ENCODE measurements at regions not wholly inside any gene's neighbourhood (a gene's known extent, or its start where the extent isn't known, plus 50 kb on each side); places are given as distances from the start of the nearest gene placed in this dataset.

DNA sequence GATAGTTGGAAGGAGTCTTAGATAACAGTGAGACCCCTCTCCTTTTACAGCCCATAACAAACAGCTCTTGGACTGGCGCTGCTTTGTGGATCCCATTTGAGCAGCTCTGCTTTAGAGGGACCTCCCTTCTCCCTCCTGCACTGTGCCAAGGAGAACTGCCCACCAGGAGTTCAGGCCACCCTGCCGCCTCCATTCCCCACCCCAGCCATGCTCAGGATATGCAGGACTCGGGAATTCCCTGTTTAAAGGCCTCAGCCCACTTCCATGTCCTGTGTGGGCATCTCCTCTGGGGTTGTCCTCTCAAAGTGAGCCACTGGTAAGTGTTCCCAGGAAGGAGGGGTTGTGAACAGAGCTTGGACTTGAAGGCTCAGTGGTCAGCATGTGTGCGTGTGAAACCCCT is 78.9 kb upstream of the ADRA1D start:
- CTCF ChIA-PET, result no interaction called here
- H3K4me3 ChIP-seq (ENCODE audit: low read depth, low read length), result no peak overlapping the region
- DNase-seq (ENCODE audit: low read depth, low spot score), result no peak
- TF ChIP-seq, protein P1, sequence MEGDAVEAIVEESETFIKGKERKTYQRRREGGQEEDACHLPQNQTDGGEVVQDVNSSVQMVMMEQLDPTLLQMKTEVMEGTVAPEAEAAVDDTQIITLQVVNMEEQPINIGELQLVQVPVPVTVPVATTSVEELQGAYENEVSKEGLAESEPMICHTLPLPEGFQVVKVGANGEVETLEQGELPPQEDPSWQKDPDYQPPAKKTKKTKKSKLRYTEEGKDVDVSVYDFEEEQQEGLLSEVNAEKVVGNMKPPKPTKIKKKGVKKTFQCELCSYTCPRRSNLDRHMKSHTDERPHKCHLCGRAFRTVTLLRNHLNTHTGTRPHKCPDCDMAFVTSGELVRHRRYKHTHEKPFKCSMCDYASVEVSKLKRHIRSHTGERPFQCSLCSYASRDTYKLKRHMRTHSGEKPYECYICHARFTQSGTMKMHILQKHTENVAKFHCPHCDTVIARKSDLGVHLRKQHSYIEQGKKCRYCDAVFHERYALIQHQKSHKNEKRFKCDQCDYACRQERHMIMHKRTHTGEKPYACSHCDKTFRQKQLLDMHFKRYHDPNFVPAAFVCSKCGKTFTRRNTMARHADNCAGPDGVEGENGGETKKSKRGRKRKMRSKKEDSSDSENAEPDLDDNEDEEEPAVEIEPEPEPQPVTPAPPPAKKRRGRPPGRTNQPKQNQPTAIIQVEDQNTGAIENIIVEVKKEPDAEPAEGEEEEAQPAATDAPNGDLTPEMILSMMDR (IDR thresholded peaks at IDR 0.05; ENCODE audit: insufficient read depth, low read length, missing control alignments), result no peak
- POLR2A ChIA-PET, result no interaction called here

DNA sequence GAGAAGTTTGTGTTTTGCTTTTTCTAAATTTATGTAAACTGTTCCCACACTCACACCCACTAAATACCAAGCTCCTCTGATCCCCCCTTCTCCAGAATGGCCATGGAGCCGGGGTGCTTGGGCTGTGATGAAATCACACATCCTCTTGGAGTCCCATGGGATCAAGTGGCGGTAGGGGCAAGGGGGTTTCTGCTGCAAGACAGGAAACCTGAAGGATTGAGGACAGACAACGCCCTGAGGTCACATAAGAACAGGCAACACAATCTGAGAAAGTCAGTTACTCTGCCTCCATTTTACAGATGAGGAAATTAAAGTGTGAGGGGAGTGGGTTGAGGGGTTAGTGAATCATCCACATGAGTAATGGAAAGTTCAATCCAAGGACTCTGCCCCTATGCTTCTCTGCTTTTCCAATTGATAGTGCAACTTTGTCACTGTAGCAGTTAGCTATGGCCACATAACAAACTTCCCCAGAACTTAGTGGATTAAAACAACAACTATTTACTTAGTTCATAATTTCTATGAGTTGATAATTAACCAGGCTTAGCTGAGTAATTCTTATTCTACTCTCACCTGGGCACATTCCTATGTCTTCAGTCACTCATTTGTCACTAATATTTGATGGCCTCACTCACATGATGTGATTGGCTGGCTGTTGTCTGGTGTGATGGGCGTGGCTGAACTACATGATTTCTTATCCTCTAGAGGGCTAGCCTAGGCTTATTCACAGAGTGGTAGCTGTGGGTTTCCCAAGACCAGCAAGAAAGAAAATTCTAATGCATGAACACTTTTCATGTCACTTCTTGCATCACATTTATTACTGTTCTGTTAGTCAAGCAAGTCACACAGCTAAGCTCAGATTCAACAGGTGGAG is 77.3 kb upstream of the ADRA1D start:
- no peak overlapping the region for H3K4me3 ChIP-seq (ENCODE audit: low read depth, low read length)
- TF ChIP-seq, protein P1 (IDR thresholded peaks at IDR 0.05; ENCODE audit: insufficient read depth, low read length, missing control alignments), result no peak
- DNase-seq (ENCODE audit: low read depth, low spot score), result no peak
- POLR2A ChIA-PET, result interaction anchor here (0.9 kb wide), 1 partner anchor 32 kb away, joined by 3 read pairs; no protein-coding TSS in a partner anchor
- CTCF ChIA-PET, result no interaction called here

DNA sequence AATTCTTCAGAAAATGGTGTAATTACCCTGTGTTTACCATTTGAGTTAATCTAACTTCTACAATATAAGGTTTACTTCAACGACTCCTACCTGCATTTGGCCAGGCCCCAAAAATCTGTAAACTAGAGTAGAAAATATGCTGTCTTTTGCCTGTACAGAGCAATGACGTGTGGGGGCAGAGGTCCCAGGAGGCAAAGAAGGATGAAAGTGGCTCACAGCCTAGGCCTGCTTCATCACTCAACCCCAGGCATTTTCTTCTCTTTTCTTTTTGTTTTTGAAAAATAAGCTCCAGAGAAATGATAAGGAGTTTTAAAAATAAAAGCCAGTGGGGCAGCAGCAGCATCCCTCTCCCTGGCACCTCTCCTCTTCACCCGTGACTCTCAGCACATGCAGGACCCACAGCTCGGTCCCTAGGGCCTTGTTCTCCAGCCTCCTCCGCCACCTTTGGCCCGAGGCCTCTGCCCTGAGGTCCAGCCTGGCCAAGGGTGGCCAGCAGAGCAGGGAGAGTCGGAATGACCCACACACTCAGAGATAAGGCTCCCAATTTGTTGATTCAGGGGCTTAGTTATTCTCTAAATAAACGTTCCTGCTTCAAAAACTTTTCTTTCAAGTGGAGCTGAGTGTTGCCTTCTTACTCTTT is 76.6 kb upstream of the ADRA1D start:
- TF ChIP-seq, protein P1 (IDR thresholded peaks at IDR 0.05; ENCODE audit: insufficient read depth, low read length, missing control alignments), result no peak
- ChIA-PET POLR2A (interaction anchor here (0.9 kb wide), 1 partner anchor 33 kb away, joined by 3 read pairs; no protein-coding TSS in a partner anchor), CTCF (no interaction called here)
- DNase-seq (ENCODE audit: low read depth, low spot score), result no peak
- H3K4me3 ChIP-seq (ENCODE audit: low read depth, low read length), result no peak overlapping the region

DNA sequence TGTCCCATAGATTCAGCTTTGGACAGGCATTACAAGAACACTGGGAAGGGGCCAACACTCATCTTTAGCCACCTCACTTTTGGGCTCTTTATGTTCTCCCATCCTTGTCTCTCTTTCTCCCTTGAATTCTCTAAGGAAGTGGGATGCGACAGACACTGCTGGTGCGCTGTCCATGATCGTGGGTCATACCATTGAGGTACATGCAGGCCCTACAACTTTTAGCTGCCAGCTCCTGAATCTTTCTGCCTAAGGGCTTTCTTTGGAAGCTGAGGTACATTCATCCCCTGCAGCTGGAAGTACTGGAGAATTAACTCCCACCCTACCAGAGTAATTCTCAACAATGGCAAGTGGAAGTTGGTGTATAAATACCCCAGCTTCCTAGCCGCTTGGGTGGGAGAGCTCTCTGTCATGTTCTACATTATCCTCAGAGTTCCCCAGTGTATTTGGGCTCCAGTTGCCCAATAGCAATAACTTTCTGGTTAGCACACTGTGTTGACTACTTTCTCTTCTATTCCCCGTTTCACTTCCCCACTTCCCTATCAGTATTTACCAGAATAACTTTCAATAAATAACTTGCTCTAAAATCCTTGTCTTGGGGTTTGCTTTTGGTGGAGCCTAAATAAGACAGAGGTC is 75.6 kb upstream of the ADRA1D start:
- CTCF ChIA-PET, result no interaction called here
- DNase-seq (ENCODE audit: low read depth, low spot score), result no peak
- TF ChIP-seq, protein P1 (IDR thresholded peaks at IDR 0.05; ENCODE audit: insufficient read depth, low read length, missing control alignments), result no peak
- POLR2A ChIA-PET, result no interaction called here
- no peak overlapping the region for H3K4me3 ChIP-seq (ENCODE audit: low read depth, low read length)

DNA sequence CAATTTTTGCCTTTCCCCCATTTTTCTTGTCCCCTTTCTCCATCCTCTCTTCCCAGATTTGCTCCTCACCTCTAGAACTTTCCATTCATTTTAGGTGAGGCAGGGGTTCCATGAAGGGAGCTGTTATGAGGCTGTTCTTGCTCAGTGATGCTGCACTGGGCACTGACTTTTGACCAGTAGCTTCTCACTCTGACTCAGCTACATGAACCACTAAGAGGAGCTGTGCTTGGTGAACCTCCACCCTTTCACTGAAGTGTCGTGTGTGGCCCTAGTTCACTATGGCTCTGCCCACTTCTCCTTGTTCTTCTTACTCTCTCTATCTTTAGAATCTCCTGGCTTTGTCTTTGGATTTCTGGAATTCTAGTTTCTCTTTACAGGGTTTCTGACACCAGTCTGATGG is 73.4 kb upstream of the ADRA1D start:
- no peak overlapping the region for H3K4me3 ChIP-seq (ENCODE audit: low read depth, low read length)
- ChIA-PET POLR2A (no interaction called here), CTCF (interaction anchor here (1.1 kb wide), 1 partner anchor 14 kb away, joined by 3 read pairs; no protein-coding TSS in a partner anchor)
- no peak for DNase-seq (ENCODE audit: low read depth, low spot score)
- TF ChIP-seq, protein P1 (IDR thresholded peaks at IDR 0.05; ENCODE audit: insufficient read depth, low read length, missing control alignments), result no peak

DNA sequence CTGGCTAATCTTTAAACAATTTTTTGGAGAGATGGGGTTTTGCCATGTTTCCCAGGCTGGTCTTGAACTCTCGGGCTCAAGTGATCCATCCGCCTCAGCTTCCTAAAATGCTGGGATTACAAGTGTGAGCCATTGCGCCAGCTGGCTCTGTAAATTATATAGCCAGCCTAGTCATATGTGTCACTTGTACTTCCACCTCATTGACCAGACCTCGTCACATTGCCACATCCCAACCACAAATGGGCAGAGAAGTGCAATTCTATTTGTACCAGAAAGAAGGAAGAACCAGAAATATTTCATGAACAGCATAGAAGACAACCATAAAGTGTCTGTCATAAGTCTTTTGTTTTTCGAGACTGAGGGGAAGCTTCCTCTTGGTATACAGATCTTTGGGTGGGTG is 71.2 kb upstream of the ADRA1D start:
- TF ChIP-seq, protein P1 (IDR thresholded peaks at IDR 0.05; ENCODE audit: insufficient read depth, low read length, missing control alignments), result no peak
- H3K4me3 ChIP-seq (ENCODE audit: low read depth, low read length), result no peak overlapping the region
- POLR2A ChIA-PET, result no interaction called here

More for the DNA sequence above, 71.2 kb upstream of the ADRA1D start:
- no peak for DNase-seq (ENCODE audit: low read depth, low spot score)
- CTCF ChIA-PET, result no interaction called here

Data from AG04449 (cell line).